HG02852 (cell line): ENCODE measurements at regions not wholly inside any gene's neighbourhood (a gene's known extent, or its start where the extent isn't known, plus 50 kb on each side); places are given as distances from the start of the nearest gene placed in this dataset.

ENCODE experiments used
- ATAC-seq: cut with Tn5 transposase; IDR thresholded peaks from one replicate; pipeline ENCODE4 v1.9.1; 2021; ENCODE audit warnings: mild to moderate bottlenecking, moderate library complexity; ENCODE audit not compliant: unreplicated experiment

- ATAC-seq = no peak
These were observed 54.8 kb downstream of the NOG start for GRCh38 chr17:56648321-56648720.

- ATAC-seq = no peak
These were observed 55.3 kb downstream of the NOG start for GRCh38 chr17:56648806-56649205.

GRCh38 chr17:56652628-56653027 lies 59.1 kb downstream of the NOG start:
- no peak for ATAC-seq

GRCh38 chr17:56653877-56654276 lies 60.4 kb downstream of the NOG start:
- ATAC-seq = peak; percentile 99

GRCh38 chr17:56656701-56657327 lies 63.3 kb downstream of the NOG start:
- no peak for ATAC-seq

GRCh38 chr17:56658648-56659047 lies 65.1 kb downstream of the NOG start:
- no peak for ATAC-seq

GRCh38 chr17:56659622-56660021 lies 66.1 kb downstream of the NOG start:
- ATAC-seq = no peak

GRCh38 chr17:56661906-56662305 lies 68.4 kb downstream of the NOG start:
- no peak for ATAC-seq

GRCh38 chr17:56665864-56666263 lies 72.4 kb downstream of the NOG start:
- no peak for ATAC-seq

GRCh38 chr17:56667925-56668458 lies 74.5 kb downstream of the NOG start:
- ATAC-seq = no peak

GRCh38 chr17:56672195-56672594 lies 78.7 kb downstream of the NOG start:
- ATAC-seq = no peak

- ATAC-seq = no peak
These were observed 81.0 kb downstream of the NOG start for GRCh38 chr17:56674401-56674925.

GRCh38 chr17:56675876-56676660 lies 82.6 kb downstream of the NOG start:
- no peak for ATAC-seq

GRCh38 chr17:56676810-56677209 lies 83.3 kb downstream of the NOG start:
- ATAC-seq = no peak

GRCh38 chr17:56678249-56679114 lies 85.0 kb downstream of the NOG start:
- ATAC-seq = no peak

- ATAC-seq = no peak
These were observed 85.7 kb downstream of the NOG start for GRCh38 chr17:56679115-56679776.

GRCh38 chr17:56679777-56680422 lies 86.4 kb downstream of the NOG start:
- no peak for ATAC-seq

GRCh38 chr17:56680676-56681075 lies 87.2 kb downstream of the NOG start:
- ATAC-seq = no peak

GRCh38 chr17:56681561-56682266 lies 88.2 kb downstream of the NOG start:
- ATAC-seq = peak; percentile 58
